IgD-negative memory B cell (primary cell): ENCODE measurements at regions not wholly inside any gene's neighbourhood (a gene's known extent, or its start where the extent isn't known, plus 50 kb on each side); places are given as distances from the start of the nearest gene placed in this dataset.

Experiments used
- H3K27ac Mint-ChIP-seq, 3 donors: one replicate each; pipeline ENCODE4 v1.8.0; 2020 to 2022; ENCODE audit warnings: mild to moderate bottlenecking in 3 of 3, mixed read lengths in 3 of 3, moderate library complexity in 1 of 3
- H3K27me3 Mint-ChIP-seq: one replicate; pipeline ENCODE4 v1.8.0; 2021; ENCODE audit warnings: mixed read lengths
- H3K36me3 Mint-ChIP-seq: one replicate; pipeline ENCODE4 v1.8.0; 2020; ENCODE audit warnings: mild to moderate bottlenecking, mixed read lengths
- H3K4me1 Mint-ChIP-seq, 3 donors: one replicate each; pipeline ENCODE4 v1.8.0; 2020 to 2022; ENCODE audit warnings: mixed read lengths in 3 of 3, mild to moderate bottlenecking in 1 of 3
- H3K4me3 Mint-ChIP-seq, 4 donors: one replicate each; pipeline ENCODE4 v1.8.0; 2020 to 2022; ENCODE audit warnings: mild to moderate bottlenecking in 4 of 4, mixed read lengths in 4 of 4, moderate library complexity in 3 of 4
- H3K9me3 Mint-ChIP-seq, 3 donors: one replicate each; pipeline ENCODE4 v1.8.0; 2020 to 2021; ENCODE audit warnings: mixed read lengths in 3 of 3, mild to moderate bottlenecking in 1 of 3

GRCh38 chr7:126213876-126214275 is 1038.9 kb downstream of the GRM8 start:
- Mint-ChIP-seq H3K9me3 (peaks cover 0 to 2% (median 0%) of the 10 kb centered on the region in 3 donors), H3K27me3 (no peaks in the 10 kb centered on the region), H3K4me3 (no peak overlapping the region), H3K4me1 (peaks cover 0 to 3% (median 0%) of the 10 kb centered on the region in 3 donors), H3K27ac (no peak overlapping the region), H3K36me3 (no peaks in the 10 kb centered on the region)

GRCh38 chr7:126211875-126212274 is 1040.9 kb downstream of the GRM8 start:
- Mint-ChIP-seq H3K4me3 (no peak overlapping the region), H3K9me3 (peaks cover 0 to 2% (median 0%) of the 10 kb centered on the region in 3 donors)

GRCh38 chr7:126210707-126211106 is 1042.0 kb downstream of the GRM8 start:
- H3K4me1 Mint-ChIP-seq: peaks cover 0 to 3% (median 0%) of the 10 kb centered on the region in 3 donors
- no peaks in the 10 kb centered on the region for H3K36me3 Mint-ChIP-seq
- peaks cover 0 to 2% (median 0%) of the 10 kb centered on the region in 3 donors for H3K9me3 Mint-ChIP-seq
- no peak overlapping the region for H3K27ac Mint-ChIP-seq
- no peak overlapping the region for H3K4me3 Mint-ChIP-seq
- H3K27me3 Mint-ChIP-seq: no peaks in the 10 kb centered on the region

More at GRCh38 chr7:126211875-126212274, 1040.9 kb downstream of the GRM8 start:
- no peaks in the 10 kb centered on the region for H3K36me3 Mint-ChIP-seq
- H3K27me3 Mint-ChIP-seq: no peaks in the 10 kb centered on the region
- peaks cover 0 to 3% (median 0%) of the 10 kb centered on the region in 3 donors for H3K4me1 Mint-ChIP-seq
- H3K27ac Mint-ChIP-seq: no peak overlapping the region

- H3K4me1 Mint-ChIP-seq: no peaks in the 10 kb centered on the region
- H3K36me3 Mint-ChIP-seq: no peaks in the 10 kb centered on the region
- H3K4me3 Mint-ChIP-seq: no peak overlapping the region
- H3K27me3 Mint-ChIP-seq: no peaks in the 10 kb centered on the region
- no peak overlapping the region for H3K27ac Mint-ChIP-seq
- H3K9me3 Mint-ChIP-seq: no peaks in the 10 kb centered on the region
Observed at GRCh38 chr7:126203185-126203584, 1049.6 kb downstream of the GRM8 start.

- H3K27me3 Mint-ChIP-seq: no peaks in the 10 kb centered on the region
Observed at GRCh38 chr7:126202177-126202576, 1050.6 kb downstream of the GRM8 start.

GRCh38 chr7:126185959-126186580 is 1066.7 kb downstream of the GRM8 start:
- Mint-ChIP-seq H3K27ac (no peak overlapping the region), H3K4me3 (no peak overlapping the region), H3K9me3 (peaks cover 0 to 5% (median 2%) of the 10 kb centered on the region in 3 donors), H3K4me1 (peaks cover 0 to 3% (median 0%) of the 10 kb centered on the region in 3 donors), H3K36me3 (peaks cover 2% of the 10 kb centered on the region), H3K27me3 (no peaks in the 10 kb centered on the region)

More at GRCh38 chr7:126202177-126202576, 1050.6 kb downstream of the GRM8 start:
- H3K36me3 Mint-ChIP-seq: no peaks in the 10 kb centered on the region
- no peak overlapping the region for H3K27ac Mint-ChIP-seq
- no peaks in the 10 kb centered on the region for H3K9me3 Mint-ChIP-seq
- no peak overlapping the region for H3K4me3 Mint-ChIP-seq
- H3K4me1 Mint-ChIP-seq: no peaks in the 10 kb centered on the region

GRCh38 chr7:126179916-126180315 is 1072.8 kb downstream of the GRM8 start:
- H3K4me3 Mint-ChIP-seq: no peak overlapping the region
- H3K27ac Mint-ChIP-seq: no peak overlapping the region
- H3K9me3 Mint-ChIP-seq: peaks cover 0 to 8% (median 8%) of the 10 kb centered on the region in 3 donors
- H3K4me1 Mint-ChIP-seq: no peaks in the 10 kb centered on the region
- peaks cover 2% of the 10 kb centered on the region for H3K36me3 Mint-ChIP-seq
- H3K27me3 Mint-ChIP-seq: no peaks in the 10 kb centered on the region

GRCh38 chr7:126178865-126179264 is 1073.9 kb downstream of the GRM8 start:
- H3K4me3 Mint-ChIP-seq: no peak overlapping the region
- peaks cover 6 to 9% (median 8%) of the 10 kb centered on the region in 3 donors for H3K9me3 Mint-ChIP-seq
- H3K27me3 Mint-ChIP-seq: no peaks in the 10 kb centered on the region
- H3K4me1 Mint-ChIP-seq: no peaks in the 10 kb centered on the region
- H3K36me3 Mint-ChIP-seq: peaks cover 2% of the 10 kb centered on the region
- H3K27ac Mint-ChIP-seq: no peak overlapping the region

- no peaks in the 10 kb centered on the region for H3K4me1 Mint-ChIP-seq
- no peaks in the 10 kb centered on the region for H3K27me3 Mint-ChIP-seq
- no peak overlapping the region for H3K27ac Mint-ChIP-seq
- peaks cover 2% of the 10 kb centered on the region for H3K36me3 Mint-ChIP-seq
- no peak overlapping the region for H3K4me3 Mint-ChIP-seq
- H3K9me3 Mint-ChIP-seq: peaks cover 6 to 8% (median 8%) of the 10 kb centered on the region in 3 donors
Observed at GRCh38 chr7:126177782-126178181, 1075.0 kb downstream of the GRM8 start.

- Mint-ChIP-seq H3K36me3 (no peaks in the 10 kb centered on the region), H3K27ac (no peak overlapping the region), H3K9me3 (peaks cover 0 to 4% (median 4%) of the 10 kb centered on the region in 3 donors), H3K27me3 (no peaks in the 10 kb centered on the region), H3K4me3 (no peak overlapping the region), H3K4me1 (no peaks in the 10 kb centered on the region)
Observed at GRCh38 chr7:126166645-126167044, 1086.1 kb downstream of the GRM8 start.

- H3K9me3 Mint-ChIP-seq: peaks cover 0 to 4% (median 4%) of the 10 kb centered on the region in 3 donors
- H3K4me3 Mint-ChIP-seq: no peak overlapping the region
- H3K4me1 Mint-ChIP-seq: no peaks in the 10 kb centered on the region
- no peaks in the 10 kb centered on the region for H3K27me3 Mint-ChIP-seq
- H3K36me3 Mint-ChIP-seq: no peaks in the 10 kb centered on the region
- H3K27ac Mint-ChIP-seq: no peak overlapping the region
Observed at GRCh38 chr7:126163647-126164046, 1089.1 kb downstream of the GRM8 start.

- no peaks in the 10 kb centered on the region for H3K27me3 Mint-ChIP-seq
- no peaks in the 10 kb centered on the region for H3K4me1 Mint-ChIP-seq
- no peak overlapping the region for H3K27ac Mint-ChIP-seq
- H3K9me3 Mint-ChIP-seq: peaks cover 0 to 5% (median 0%) of the 10 kb centered on the region in 3 donors
- no peaks in the 10 kb centered on the region for H3K36me3 Mint-ChIP-seq
- H3K4me3 Mint-ChIP-seq: no peak overlapping the region
Observed at GRCh38 chr7:126157391-126157790, 1095.3 kb downstream of the GRM8 start.

GRCh38 chr7:126150278-126150958 is 1102.3 kb downstream of the GRM8 start:
- Mint-ChIP-seq H3K4me3 (no peak overlapping the region), H3K36me3 (no peaks in the 10 kb centered on the region), H3K4me1 (no peaks in the 10 kb centered on the region), H3K27me3 (no peaks in the 10 kb centered on the region), H3K9me3 (peaks cover 0 to 2% (median 0%) of the 10 kb centered on the region in 3 donors), H3K27ac (no peak overlapping the region)

- Mint-ChIP-seq H3K36me3 (no peaks in the 10 kb centered on the region), H3K27me3 (no peaks in the 10 kb centered on the region), H3K4me3 (no peak overlapping the region), H3K4me1 (no peaks in the 10 kb centered on the region), H3K9me3 (peaks cover 0 to 3% (median 2%) of the 10 kb centered on the region in 3 donors), H3K27ac (no peak overlapping the region)
Observed at GRCh38 chr7:126140858-126141466, 1111.8 kb downstream of the GRM8 start.

- no peaks in the 10 kb centered on the region for H3K36me3 Mint-ChIP-seq
- peaks cover 5 to 13% (median 13%) of the 10 kb centered on the region in 3 donors for H3K9me3 Mint-ChIP-seq
- no peak overlapping the region for H3K27ac Mint-ChIP-seq
- no peaks in the 10 kb centered on the region for H3K4me1 Mint-ChIP-seq
- no peaks in the 10 kb centered on the region for H3K27me3 Mint-ChIP-seq
- H3K4me3 Mint-ChIP-seq: no peak overlapping the region
Observed at GRCh38 chr7:126119981-126120380, 1132.8 kb downstream of the GRM8 start.
